ENCODE measurements at regions not wholly inside any gene's neighbourhood (a gene's known extent, or its start where the extent isn't known, plus 50 kb on each side); places are given as distances from the start of the nearest gene placed in this dataset.

- Histone ChIP-seq H3K36me3 (ENCODE audit: control insufficient read depth, insufficient read depth, low read length) (no peaks in the 10 kb centered on the region), H3K4me1 (ENCODE audit: control insufficient read depth, insufficient read depth, low read length) (no peaks in the 10 kb centered on the region), H3K9me3 (ENCODE audit: control insufficient read depth, insufficient read depth, low read length) (no peaks in the 10 kb centered on the region), H3K4me3 (ENCODE audit: low read depth, low read length) (no peak overlapping the region), H3K27me3 (ENCODE audit: control insufficient read depth, insufficient read depth, low read length) (no peaks in the 10 kb centered on the region), H3K27ac (ENCODE audit: low read depth, low read length) (no peak overlapping the region)
- WGBS (ENCODE audit: insufficient coverage), result 94% methylated on average over 2 of the region's 2 CpGs
- no peak for DNase-seq (ENCODE audit: low read depth in 4 of 6, low spot score in 6 of 6)
Observed at GRCh38 chr2:81703831-81704230, 1399.3 kb upstream of the LRRTM1 start.

GRCh38 chr2:81692566-81692965 is 1388.0 kb upstream of the LRRTM1 start:
- H3K27me3 ChIP-seq (ENCODE audit: control insufficient read depth, insufficient read depth, low read length), result no peaks in the 10 kb centered on the region
- no peak for DNase-seq (ENCODE audit: low read depth in 4 of 6, low spot score in 6 of 6)
- H3K9me3 ChIP-seq (ENCODE audit: control insufficient read depth, insufficient read depth, low read length), result no peaks in the 10 kb centered on the region
- H3K27ac ChIP-seq (ENCODE audit: low read depth, low read length), result no peak overlapping the region
- H3K4me3 ChIP-seq (ENCODE audit: low read depth, low read length), result no peak overlapping the region
- WGBS (ENCODE audit: insufficient coverage), result 94% methylated on average over 2 of the region's 3 CpGs
- no peaks in the 10 kb centered on the region for H3K4me1 ChIP-seq (ENCODE audit: control insufficient read depth, insufficient read depth, low read length)
- no peaks in the 10 kb centered on the region for H3K36me3 ChIP-seq (ENCODE audit: control insufficient read depth, insufficient read depth, low read length)

DNA sequence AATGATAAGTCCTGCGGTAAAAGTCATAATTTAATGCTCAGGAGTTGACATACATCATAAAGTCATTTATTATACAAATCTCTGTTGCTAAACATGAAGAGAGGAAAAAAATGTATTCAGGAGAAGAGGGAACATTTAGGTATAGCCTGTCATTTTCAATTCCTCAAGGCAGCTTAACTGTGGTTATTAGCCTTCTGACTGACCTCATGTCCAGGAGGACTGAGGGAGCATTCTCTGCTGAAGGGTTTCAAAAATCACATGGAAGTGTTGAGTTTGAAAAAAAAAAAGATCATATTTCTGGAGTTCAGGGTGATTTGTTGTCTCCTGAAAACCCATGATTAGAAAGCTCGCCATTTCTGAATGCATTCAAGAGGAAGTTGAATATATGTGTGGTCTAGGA is 1371.1 kb upstream of the LRRTM1 start:
- 88% methylated on average over 1 of the region's 2 CpGs for WGBS (ENCODE audit: insufficient coverage)
- H3K4me1 ChIP-seq (ENCODE audit: control insufficient read depth, insufficient read depth, low read length), result no peaks in the 10 kb centered on the region
- H3K4me3 ChIP-seq (ENCODE audit: low read depth, low read length), result no peak overlapping the region

GRCh38 chr2:81672923-81673322 is 1368.4 kb upstream of the LRRTM1 start:
- H3K27me3 ChIP-seq (ENCODE audit: control insufficient read depth, insufficient read depth, low read length), result no peaks in the 10 kb centered on the region
- H3K27ac ChIP-seq (ENCODE audit: low read depth, low read length), result no peak overlapping the region
- no peak overlapping the region for H3K4me3 ChIP-seq (ENCODE audit: low read depth, low read length)
- no peaks in the 10 kb centered on the region for H3K4me1 ChIP-seq (ENCODE audit: control insufficient read depth, insufficient read depth, low read length)
- H3K36me3 ChIP-seq (ENCODE audit: control insufficient read depth, insufficient read depth, low read length), result no peaks in the 10 kb centered on the region
- no peaks in the 10 kb centered on the region for H3K9me3 ChIP-seq (ENCODE audit: control insufficient read depth, insufficient read depth, low read length)
- peak in 1 of 6 donors; percentile 2 for DNase-seq (ENCODE audit: low read depth in 4 of 6, low spot score in 6 of 6)

More for the DNA sequence above, 1371.1 kb upstream of the LRRTM1 start:
- Histone ChIP-seq H3K36me3 (ENCODE audit: control insufficient read depth, insufficient read depth, low read length) (no peaks in the 10 kb centered on the region), H3K27me3 (ENCODE audit: control insufficient read depth, insufficient read depth, low read length) (no peaks in the 10 kb centered on the region), H3K9me3 (ENCODE audit: control insufficient read depth, insufficient read depth, low read length) (no peaks in the 10 kb centered on the region), H3K27ac (ENCODE audit: low read depth, low read length) (no peak overlapping the region)
- DNase-seq (ENCODE audit: low read depth in 4 of 6, low spot score in 6 of 6), result no peak

- no CpG with 5 or more reads among the region's 5 CpGs for WGBS (ENCODE audit: insufficient coverage)
- Histone ChIP-seq H3K27ac (ENCODE audit: low read depth, low read length) (no peak overlapping the region), H3K9me3 (ENCODE audit: control insufficient read depth, insufficient read depth, low read length) (no peaks in the 10 kb centered on the region), H3K4me3 (ENCODE audit: low read depth, low read length) (no peak overlapping the region), H3K36me3 (ENCODE audit: control insufficient read depth, insufficient read depth, low read length) (no peaks in the 10 kb centered on the region), H3K4me1 (ENCODE audit: control insufficient read depth, insufficient read depth, low read length) (no peaks in the 10 kb centered on the region), H3K27me3 (ENCODE audit: control insufficient read depth, insufficient read depth, low read length) (no peaks in the 10 kb centered on the region)
- peak in 2 of 6 donors; percentile 18 for DNase-seq (ENCODE audit: low read depth in 4 of 6, low spot score in 6 of 6)
Observed at GRCh38 chr2:81672516-81672915, 1368.0 kb upstream of the LRRTM1 start.

DNA sequence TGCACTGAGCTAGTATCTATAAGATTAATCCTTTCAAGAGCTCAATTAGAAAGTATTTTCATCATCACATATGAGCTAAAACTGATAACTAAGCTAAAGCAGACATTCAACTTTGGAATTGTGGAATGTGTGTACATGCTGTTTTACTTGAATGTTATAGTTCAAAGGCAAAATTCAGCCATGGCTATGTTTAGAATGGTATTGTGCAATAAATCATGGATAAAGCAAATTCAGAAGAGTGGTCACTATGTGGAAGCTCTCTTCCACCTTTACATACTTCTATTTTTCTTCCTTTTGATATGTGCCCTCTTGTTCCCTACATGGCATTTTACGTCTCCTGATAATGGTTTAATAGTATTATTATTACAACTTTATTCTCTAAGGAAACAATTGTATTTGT is 1366.3 kb upstream of the LRRTM1 start:
- no peak for DNase-seq (ENCODE audit: low read depth in 4 of 6, low spot score in 6 of 6)
- Histone ChIP-seq H3K27ac (ENCODE audit: low read depth, low read length) (no peak overlapping the region), H3K27me3 (ENCODE audit: control insufficient read depth, insufficient read depth, low read length) (no peaks in the 10 kb centered on the region), H3K9me3 (ENCODE audit: control insufficient read depth, insufficient read depth, low read length) (no peaks in the 10 kb centered on the region), H3K4me1 (ENCODE audit: control insufficient read depth, insufficient read depth, low read length) (no peaks in the 10 kb centered on the region), H3K4me3 (ENCODE audit: low read depth, low read length) (no peak overlapping the region), H3K36me3 (ENCODE audit: control insufficient read depth, insufficient read depth, low read length) (no peaks in the 10 kb centered on the region)
- no CpG with 5 or more reads among the region's 1 CpG for WGBS (ENCODE audit: insufficient coverage)

- Histone ChIP-seq H3K4me1 (ENCODE audit: control insufficient read depth, insufficient read depth, low read length) (no peaks in the 10 kb centered on the region), H3K9me3 (ENCODE audit: control insufficient read depth, insufficient read depth, low read length) (peaks cover 6% of the 10 kb centered on the region), H3K4me3 (ENCODE audit: low read depth, low read length) (no peak overlapping the region), H3K27ac (ENCODE audit: low read depth, low read length) (no peak overlapping the region), H3K27me3 (ENCODE audit: control insufficient read depth, insufficient read depth, low read length) (no peaks in the 10 kb centered on the region), H3K36me3 (ENCODE audit: control insufficient read depth, insufficient read depth, low read length) (no peaks in the 10 kb centered on the region)
- no peak for DNase-seq (ENCODE audit: low read depth in 4 of 6, low spot score in 6 of 6)
- WGBS (ENCODE audit: insufficient coverage), result 100% methylated on average over 1 of the region's 3 CpGs
Observed at GRCh38 chr2:81661081-81661480, 1356.5 kb upstream of the LRRTM1 start.

- WGBS (ENCODE audit: insufficient coverage), result 86% methylated on average over 4 of the region's 4 CpGs
- no peaks in the 10 kb centered on the region for H3K4me1 ChIP-seq (ENCODE audit: control insufficient read depth, insufficient read depth, low read length)
- no peak overlapping the region for H3K27ac ChIP-seq (ENCODE audit: low read depth, low read length)
- H3K36me3 ChIP-seq (ENCODE audit: control insufficient read depth, insufficient read depth, low read length), result no peaks in the 10 kb centered on the region
- no peak overlapping the region for H3K4me3 ChIP-seq (ENCODE audit: low read depth, low read length)
- peaks cover 6% of the 10 kb centered on the region for H3K9me3 ChIP-seq (ENCODE audit: control insufficient read depth, insufficient read depth, low read length)
- no peaks in the 10 kb centered on the region for H3K27me3 ChIP-seq (ENCODE audit: control insufficient read depth, insufficient read depth, low read length)
- no peak for DNase-seq (ENCODE audit: low read depth in 4 of 6, low spot score in 6 of 6)
Observed at GRCh38 chr2:81658227-81658626, 1353.7 kb upstream of the LRRTM1 start.

DNA sequence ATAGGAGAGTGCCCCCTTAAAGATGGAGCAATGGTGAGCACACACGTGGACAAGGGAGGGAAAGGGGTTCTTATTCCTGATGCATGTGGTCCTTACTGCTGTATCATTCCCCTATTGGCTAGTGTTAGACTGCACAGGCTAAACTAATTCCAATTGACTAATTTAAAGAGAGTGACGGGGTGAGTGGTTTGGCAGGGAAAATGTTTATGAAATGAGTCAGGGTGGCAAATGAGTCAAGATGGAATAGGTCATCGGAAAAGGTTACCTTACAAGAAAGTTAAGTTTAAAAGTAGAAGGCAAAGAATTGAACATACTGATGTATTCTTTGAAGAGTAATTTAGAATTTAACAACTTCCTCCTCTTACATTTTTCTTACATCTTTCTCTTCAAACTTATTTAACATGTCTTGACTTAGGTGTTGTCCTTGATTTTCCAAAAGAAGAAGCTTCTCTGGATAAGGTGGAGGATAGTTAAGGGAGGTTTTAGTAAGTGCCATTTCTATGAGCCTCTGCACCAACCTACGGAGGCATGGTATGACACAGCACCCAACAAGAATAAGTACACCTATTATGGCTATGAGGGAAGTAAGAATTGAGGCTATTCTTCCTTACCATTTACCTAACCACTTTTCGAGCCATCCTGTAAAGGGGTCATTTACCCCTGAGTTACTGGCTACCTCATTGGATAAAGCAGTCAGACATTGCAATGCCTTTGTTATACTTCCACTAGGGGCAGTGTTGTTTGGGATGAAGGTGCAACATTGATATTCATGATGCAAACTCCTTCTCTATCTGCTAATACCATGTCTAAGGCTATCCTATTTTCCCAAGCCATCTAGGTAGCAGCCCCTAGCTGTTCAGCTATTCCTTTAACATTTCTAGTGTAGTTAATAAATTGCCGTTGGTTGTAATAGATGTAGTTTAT is 1345.8 kb upstream of the LRRTM1 start:
- Histone ChIP-seq H3K4me3 (ENCODE audit: low read depth, low read length) (no peak overlapping the region), H3K27me3 (ENCODE audit: control insufficient read depth, insufficient read depth, low read length) (no peaks in the 10 kb centered on the region), H3K27ac (ENCODE audit: low read depth, low read length) (no peak overlapping the region), H3K9me3 (ENCODE audit: control insufficient read depth, insufficient read depth, low read length) (no peaks in the 10 kb centered on the region), H3K36me3 (ENCODE audit: control insufficient read depth, insufficient read depth, low read length) (no peaks in the 10 kb centered on the region), H3K4me1 (ENCODE audit: control insufficient read depth, insufficient read depth, low read length) (no peaks in the 10 kb centered on the region)
- no peak for DNase-seq (ENCODE audit: low read depth in 4 of 6, low spot score in 6 of 6)
- no CpG with 5 or more reads among the region's 6 CpGs for WGBS (ENCODE audit: insufficient coverage)

DNA sequence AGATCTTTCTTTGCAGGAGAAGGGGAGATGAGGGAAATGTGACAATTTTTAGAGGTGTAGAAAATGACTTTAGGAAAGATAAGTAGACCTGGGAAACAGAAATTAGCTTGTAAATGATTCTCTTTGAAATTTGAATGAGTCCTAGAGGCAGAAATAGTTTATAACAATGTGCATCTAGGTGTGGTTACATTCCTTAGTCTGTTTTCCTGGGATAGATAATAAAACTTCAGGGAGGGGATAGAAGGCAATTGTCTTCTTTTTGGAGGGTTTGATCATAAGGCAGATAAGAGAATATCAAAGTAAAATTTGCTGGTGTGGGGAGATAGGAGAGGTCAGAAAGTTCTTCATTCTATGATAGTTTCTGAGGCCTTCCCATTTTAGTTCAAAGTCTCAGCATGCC is 1344.3 kb upstream of the LRRTM1 start:
- Histone ChIP-seq H3K36me3 (ENCODE audit: control insufficient read depth, insufficient read depth, low read length) (no peaks in the 10 kb centered on the region), H3K27me3 (ENCODE audit: control insufficient read depth, insufficient read depth, low read length) (no peaks in the 10 kb centered on the region), H3K4me1 (ENCODE audit: control insufficient read depth, insufficient read depth, low read length) (no peaks in the 10 kb centered on the region), H3K4me3 (ENCODE audit: low read depth, low read length) (no peak overlapping the region), H3K27ac (ENCODE audit: low read depth, low read length) (no peak overlapping the region), H3K9me3 (ENCODE audit: control insufficient read depth, insufficient read depth, low read length) (no peaks in the 10 kb centered on the region)
- DNase-seq (ENCODE audit: low read depth in 4 of 6, low spot score in 6 of 6), result no peak
